Loucy (cell line): ENCODE measurements at regions not wholly inside any gene's neighbourhood (a gene's known extent, or its start where the extent isn't known, plus 50 kb on each side); places are given as distances from the start of the nearest gene placed in this dataset.

Experiments used
- H2AFZ ChIP-seq: fragments of 200-600 bp; sonication (generic); 2 replicates; pipeline ENCODE4 v1.6.0; 2016; ENCODE audit warnings: antibody characterized with exemption, mild to moderate bottlenecking, low read length, moderate library complexity
- H3F3A ChIP-seq: fragments of 200-600 bp; 2 replicates; pipeline ENCODE4 v1.6.0; 2016; ENCODE audit warnings: antibody characterized with exemption, low read depth, mild to moderate bottlenecking
- H3K27me3 ChIP-seq: fragments of 200-600 bp; sonication (generic); 2 replicates; pipeline ENCODE4 v1.6.1; 2014; ENCODE audit warnings: low read length, mild to moderate bottlenecking; ENCODE audit not compliant: insufficient read depth, poor library complexity, severe bottlenecking
- H3K36me3 ChIP-seq: fragments of 200-600 bp; sonication (generic); 2 replicates; pipeline ENCODE4 v1.6.1; 2016; ENCODE audit warnings: low read length; ENCODE audit not compliant: insufficient read depth
- H3K4me1 ChIP-seq: fragments of 200-600 bp; sonication (generic); 2 replicates; pipeline ENCODE4 v1.5.1; 2014; ENCODE audit warnings: low read length, mild to moderate bottlenecking; ENCODE audit not compliant: insufficient read depth, poor library complexity, severe bottlenecking
- H3K4me2 ChIP-seq: fragments of 200-600 bp; sonication (generic); 2 replicates; pipeline ENCODE4 v1.6.0; 2014; ENCODE audit warnings: antibody characterized with exemption, low read length, low read depth, mild to moderate bottlenecking; ENCODE audit not compliant: poor library complexity, severe bottlenecking
- H3K4me3 ChIP-seq: fragments of 200-600 bp; sonication (generic); 2 replicates; pipeline ENCODE4 v1.5.1; 2014; ENCODE audit warnings: low read length, mild to moderate bottlenecking, mixed read lengths; ENCODE audit not compliant: poor library complexity, severe bottlenecking
- H3K79me2 ChIP-seq: fragments of 200-600 bp; sonication (generic); 2 replicates; pipeline ENCODE4 v1.6.1; 2014; ENCODE audit warnings: low read length; ENCODE audit not compliant: insufficient read depth
- H3K9ac ChIP-seq: fragments of 200-600 bp; sonication (generic); 2 replicates; pipeline ENCODE4 v1.6.0; 2014; ENCODE audit warnings: mild to moderate bottlenecking, low read depth, low read length, moderate library complexity; ENCODE audit not compliant: poor library complexity, severe bottlenecking
- H3K9me2 ChIP-seq: fragments of 200-600 bp; sonication (generic); replicated peaks from 2 replicates; pipeline ENCODE4 v1.6.1; 2016; ENCODE audit warnings: low read depth, low read length, mixed read lengths
- H3K9me3 ChIP-seq: fragments of 200-600 bp; sonication (generic); 2 replicates; pipeline ENCODE4 v1.6.1; 2014; ENCODE audit warnings: mild to moderate bottlenecking, antibody characterized with exemption, low read length, low read depth; ENCODE audit not compliant: insufficient read depth
- H4K20me1 ChIP-seq: fragments of 200-600 bp; sonication (generic); 2 replicates; pipeline ENCODE4 v1.6.0; 2014; ENCODE audit warnings: antibody characterized with exemption, low read length, mild to moderate bottlenecking; ENCODE audit not compliant: insufficient read depth, poor library complexity, severe bottlenecking
- EZH2phosphoT487 ChIP-seq: fragments of 200-600 bp; IDR thresholded peaks from 2 replicates; pipeline ENCODE4 v1.6.1; 2018; ENCODE audit warnings: antibody characterized with exemption, mild to moderate bottlenecking, moderate library complexity, borderline replicate concordance
- TF ChIP-seq, protein P1 (sequence below): fragments of 200-600 bp; sonication (generic); conservative IDR thresholded peaks from 2 replicates; pipeline ENCODE4 v1.5.1; 2014; ENCODE audit warnings: mild to moderate bottlenecking, antibody characterized with exemption, low read length

DNA sequence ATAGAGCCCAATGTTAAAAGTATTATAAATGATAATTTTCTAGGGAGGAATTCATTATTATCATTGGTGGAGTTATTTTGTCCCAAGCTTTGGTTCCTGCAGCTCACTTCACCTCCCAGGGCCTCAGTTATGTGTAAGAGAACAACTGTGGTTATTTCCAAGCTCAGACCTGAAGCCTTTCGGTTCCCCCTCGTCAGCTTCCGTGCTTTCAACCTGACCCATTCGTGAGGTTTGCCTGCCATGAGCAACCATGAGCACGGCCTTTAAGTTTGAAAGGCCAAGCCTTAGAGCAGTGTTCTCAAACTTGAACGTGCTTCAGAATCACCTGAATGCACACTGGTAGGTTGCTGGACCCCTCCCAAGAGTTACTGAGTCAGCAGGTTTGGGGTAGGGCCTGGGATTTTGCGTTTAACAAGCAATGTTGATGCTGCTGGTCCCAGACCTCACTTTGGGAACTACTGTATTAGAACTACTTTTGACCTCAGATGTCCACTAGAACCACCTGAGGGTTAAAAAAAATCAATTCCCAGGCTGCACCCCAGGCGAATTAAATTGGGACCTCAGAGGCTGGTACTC, 133.0 kb upstream of the PRMT8 start:
- Histone ChIP-seq H3K9me3 (no peaks in the 10 kb centered on the region), H3F3A (no peaks in the 10 kb centered on the region), H2AFZ (no peak overlapping the region), H3K27me3 (no peaks in the 10 kb centered on the region), H3K79me2 (no peaks in the 10 kb centered on the region), H3K9me2 (no peaks in the 10 kb centered on the region), H3K36me3 (no peaks in the 10 kb centered on the region), H3K4me2 (no peak overlapping the region), H4K20me1 (no peaks in the 10 kb centered on the region), H3K4me1 (no peaks in the 10 kb centered on the region), H3K9ac (no peak overlapping the region), H3K4me3 (no peak overlapping the region)
- TF ChIP-seq EZH2phosphoT487: no peak
- TF ChIP-seq, protein P1, sequence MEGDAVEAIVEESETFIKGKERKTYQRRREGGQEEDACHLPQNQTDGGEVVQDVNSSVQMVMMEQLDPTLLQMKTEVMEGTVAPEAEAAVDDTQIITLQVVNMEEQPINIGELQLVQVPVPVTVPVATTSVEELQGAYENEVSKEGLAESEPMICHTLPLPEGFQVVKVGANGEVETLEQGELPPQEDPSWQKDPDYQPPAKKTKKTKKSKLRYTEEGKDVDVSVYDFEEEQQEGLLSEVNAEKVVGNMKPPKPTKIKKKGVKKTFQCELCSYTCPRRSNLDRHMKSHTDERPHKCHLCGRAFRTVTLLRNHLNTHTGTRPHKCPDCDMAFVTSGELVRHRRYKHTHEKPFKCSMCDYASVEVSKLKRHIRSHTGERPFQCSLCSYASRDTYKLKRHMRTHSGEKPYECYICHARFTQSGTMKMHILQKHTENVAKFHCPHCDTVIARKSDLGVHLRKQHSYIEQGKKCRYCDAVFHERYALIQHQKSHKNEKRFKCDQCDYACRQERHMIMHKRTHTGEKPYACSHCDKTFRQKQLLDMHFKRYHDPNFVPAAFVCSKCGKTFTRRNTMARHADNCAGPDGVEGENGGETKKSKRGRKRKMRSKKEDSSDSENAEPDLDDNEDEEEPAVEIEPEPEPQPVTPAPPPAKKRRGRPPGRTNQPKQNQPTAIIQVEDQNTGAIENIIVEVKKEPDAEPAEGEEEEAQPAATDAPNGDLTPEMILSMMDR: no peak

DNA sequence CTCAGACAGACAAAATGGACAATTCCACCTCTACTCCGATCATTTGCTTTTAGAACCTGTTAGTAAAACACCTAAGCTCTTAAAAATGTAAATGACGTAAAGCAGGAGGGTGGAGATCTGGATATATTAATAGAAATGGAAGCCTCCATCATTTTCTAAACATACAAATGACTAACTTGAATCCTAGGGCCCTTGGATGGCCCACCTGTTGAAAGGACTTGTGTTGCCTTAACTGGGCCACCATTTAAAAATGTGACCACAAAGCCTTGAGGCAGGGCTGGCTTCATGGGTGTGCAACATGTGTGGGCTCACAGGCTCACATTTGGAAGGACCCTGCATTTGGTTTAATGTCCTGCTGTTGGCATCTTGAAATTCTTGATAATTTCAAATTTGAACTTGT, 131.5 kb upstream of the PRMT8 start:
- Histone ChIP-seq H3K79me2 (no peaks in the 10 kb centered on the region), H3K4me3 (no peak overlapping the region), H3K36me3 (no peaks in the 10 kb centered on the region), H3K27me3 (no peaks in the 10 kb centered on the region), H3K4me1 (no peaks in the 10 kb centered on the region), H3F3A (no peaks in the 10 kb centered on the region), H2AFZ (no peak overlapping the region), H4K20me1 (no peaks in the 10 kb centered on the region), H3K4me2 (no peak overlapping the region), H3K9me3 (no peaks in the 10 kb centered on the region), H3K9me2 (no peaks in the 10 kb centered on the region), H3K9ac (no peak overlapping the region)
- TF ChIP-seq, protein P1: no peak
- TF ChIP-seq EZH2phosphoT487: no peak

- H3K4me2 ChIP-seq: no peak overlapping the region
- H3K9me2 ChIP-seq: no peaks in the 10 kb centered on the region
- no peaks in the 10 kb centered on the region for H3K27me3 ChIP-seq
- TF ChIP-seq, protein P1: no peak
- no peak for TF ChIP-seq EZH2phosphoT487
- H2AFZ ChIP-seq: no peak overlapping the region
- H3K4me1 ChIP-seq: no peaks in the 10 kb centered on the region
- no peak overlapping the region for H3K4me3 ChIP-seq
- no peaks in the 10 kb centered on the region for H4K20me1 ChIP-seq
- H3K79me2 ChIP-seq: no peaks in the 10 kb centered on the region
- no peaks in the 10 kb centered on the region for H3K9me3 ChIP-seq
- no peak overlapping the region for H3K9ac ChIP-seq
- no peaks in the 10 kb centered on the region for H3F3A ChIP-seq
- no peaks in the 10 kb centered on the region for H3K36me3 ChIP-seq
These were observed 129.9 kb upstream of the PRMT8 start for GRCh38 chr12:3361146-3361545.
